SK-MEL-5 (cell line): ENCODE measurements at regions not wholly inside any gene's neighbourhood (a gene's known extent, or its start where the extent isn't known, plus 50 kb on each side); places are given as distances from the start of the nearest gene placed in this dataset.
"Not testable (repeated sequence)": the region's sequence is repeated elsewhere in the genome, so short reads cannot be mapped to it uniquely, and the experiment has no call there.

Experiments used
- DNase-seq: peaks from one replicate; pipeline ENCODE4 v3.0.0-alpha.2; 2016; ENCODE audit warnings: low read depth, low spot score
- in situ Hi-C: cut with HindIII; loops from 2 replicates; pipeline ENCODE4 v1.10.0; 2016; ENCODE audit warnings: low sequenced_read_pairs, high pct_unique_total_duplicates, low pct_unique_long_range_greater_than_20kb

DNA sequence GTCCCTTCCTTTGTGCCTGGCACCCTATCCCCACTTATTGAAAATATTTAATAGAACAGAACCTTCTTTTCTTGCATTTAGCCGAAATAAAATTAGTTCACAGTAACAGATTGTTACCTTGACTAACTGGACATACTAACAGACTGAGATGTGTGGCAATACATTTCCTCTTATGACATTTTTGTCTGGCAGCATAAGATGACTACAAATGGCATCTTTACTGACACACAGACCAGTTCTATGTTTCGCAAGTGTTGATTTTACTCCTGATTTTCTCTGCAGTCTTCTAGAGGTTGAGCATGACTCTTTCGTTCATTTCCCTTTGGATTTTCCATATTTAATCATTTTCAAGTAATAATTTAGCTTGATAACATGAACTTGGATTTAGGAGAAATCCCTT is 474.6 kb downstream of the CBLN4 start:
- in situ Hi-C loops = no loop called here
- no peak for DNase-seq

DNA sequence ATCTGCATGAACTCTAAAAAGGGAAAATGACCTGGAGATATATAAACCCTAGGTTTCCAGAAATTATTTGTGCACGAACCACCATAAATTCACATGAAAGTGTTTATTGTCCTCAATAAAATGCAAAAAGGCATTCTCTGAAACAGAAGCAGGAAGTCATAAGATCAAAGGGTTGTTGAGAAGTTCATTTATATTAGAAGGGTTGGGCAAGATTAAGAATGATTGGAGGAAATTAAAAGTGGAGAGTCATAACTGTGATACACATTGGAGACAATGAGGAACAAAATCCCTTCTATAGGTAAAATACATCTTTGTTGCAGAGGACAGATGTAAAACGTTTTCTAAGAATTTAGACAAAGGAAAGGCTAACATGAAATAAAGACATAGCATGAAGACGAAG is 476.8 kb downstream of the CBLN4 start:
- DNase-seq = no peak
- in situ Hi-C loops = no loop called here

DNA sequence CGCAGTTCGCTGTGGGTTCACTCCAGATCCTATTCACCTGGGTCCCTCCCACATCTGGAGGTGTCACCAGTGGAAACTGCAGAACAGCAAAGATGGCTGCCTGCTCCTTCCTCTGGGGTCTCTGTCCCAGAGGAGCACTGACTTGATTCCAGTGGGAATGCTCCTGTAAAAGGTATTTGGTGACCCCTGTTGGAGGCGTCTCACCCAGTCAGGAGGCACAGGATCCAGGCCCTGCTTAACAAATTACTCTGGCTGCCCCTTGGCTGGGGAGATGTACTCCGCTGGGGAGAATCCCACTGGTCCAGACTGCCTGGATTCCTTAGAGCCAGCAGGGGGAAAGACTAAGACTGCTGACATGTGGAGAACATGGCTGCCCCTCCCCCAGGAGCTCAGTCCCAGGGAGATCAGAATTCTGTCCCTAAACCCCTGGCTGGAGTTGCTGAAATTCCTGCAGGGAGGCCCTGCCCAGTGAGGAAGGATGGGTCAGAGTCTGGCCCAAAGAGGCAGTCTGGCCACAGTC is 483.0 kb downstream of the CBLN4 start:
- DNase-seq = no peak
- in situ Hi-C loops = no loop called here

DNA sequence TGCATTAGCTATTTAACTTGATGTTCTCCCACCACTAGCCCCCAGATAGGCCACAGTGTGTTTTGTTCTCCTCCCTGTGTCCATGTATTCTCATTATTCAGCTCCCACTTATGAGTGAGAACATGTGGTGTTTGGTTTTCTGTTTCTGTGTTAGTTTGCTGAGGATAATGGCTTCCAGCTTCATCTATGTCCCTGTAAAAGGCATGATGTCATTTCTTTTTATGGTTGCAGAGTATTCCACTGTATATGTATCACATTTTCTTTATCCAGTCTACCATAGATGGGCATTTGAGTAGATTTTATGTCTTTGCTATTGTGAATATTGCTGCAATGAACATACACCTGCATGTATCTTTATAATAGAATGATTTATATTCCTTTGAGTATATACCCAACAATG is 487.7 kb downstream of the CBLN4 start:
- DNase-seq, in situ Hi-C loops: not testable (repeated sequence)

DNA sequence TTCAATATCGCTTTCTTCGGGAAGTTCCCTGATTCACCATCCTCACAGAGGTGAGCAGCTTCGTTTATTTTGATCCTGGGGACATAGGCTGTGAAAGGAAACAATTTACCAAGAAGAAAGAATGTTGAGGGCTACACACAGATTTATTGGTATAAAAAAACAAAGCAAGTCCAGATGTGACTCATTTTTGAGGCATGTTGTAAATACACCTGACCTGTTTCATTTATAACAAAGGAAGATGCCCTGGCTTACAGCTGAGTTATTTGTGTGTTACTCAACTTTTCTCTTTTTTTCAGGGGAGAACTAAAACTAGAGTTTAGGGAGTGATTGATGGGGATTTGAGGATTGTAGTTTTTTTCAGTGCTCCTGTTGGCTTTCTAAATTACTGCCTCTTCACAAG is 489.5 kb downstream of the CBLN4 start:
- DNase-seq = no peak
- in situ Hi-C loops = no loop called here

DNA sequence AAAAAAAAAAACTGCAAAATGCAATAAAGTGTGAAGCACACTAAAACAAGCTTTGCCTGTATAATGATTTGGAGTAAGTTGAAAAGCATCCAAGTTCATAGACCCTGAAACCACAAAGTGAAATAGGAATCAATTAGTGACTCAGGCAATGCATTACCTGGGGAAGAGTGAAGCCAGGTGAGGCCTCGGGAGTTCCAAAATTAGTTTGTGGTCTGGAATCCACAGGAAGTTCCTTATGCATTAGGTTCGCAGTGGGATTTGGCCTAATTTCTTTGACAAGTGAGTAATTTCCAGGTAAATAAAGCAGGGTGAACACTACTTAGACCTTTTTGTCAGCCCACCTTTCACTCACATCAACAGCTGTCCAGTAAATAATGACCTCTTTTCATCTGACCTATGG is 490.8 kb downstream of the CBLN4 start:
- no peak for DNase-seq
- in situ Hi-C loops = no loop called here

DNA sequence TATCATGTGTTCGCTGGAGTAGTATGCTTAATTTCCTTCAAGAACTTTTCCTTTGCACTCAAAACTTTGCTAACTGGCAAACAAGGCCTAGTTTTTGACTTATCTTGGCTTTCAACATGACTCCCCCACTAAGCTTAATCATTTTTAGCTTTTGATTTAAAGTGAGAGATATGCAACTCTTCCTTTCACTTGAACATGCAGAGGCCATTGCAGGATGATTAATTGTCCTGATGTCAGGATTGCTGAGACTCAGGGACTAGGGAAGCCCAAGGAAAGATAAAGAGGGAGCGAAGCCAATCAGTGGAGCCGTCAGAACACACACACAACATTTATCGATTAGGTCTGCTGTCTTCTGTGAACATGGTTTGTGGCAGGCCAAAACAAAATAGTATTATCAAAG is 491.4 kb downstream of the CBLN4 start:
- in situ Hi-C loops = no loop called here

DNA sequence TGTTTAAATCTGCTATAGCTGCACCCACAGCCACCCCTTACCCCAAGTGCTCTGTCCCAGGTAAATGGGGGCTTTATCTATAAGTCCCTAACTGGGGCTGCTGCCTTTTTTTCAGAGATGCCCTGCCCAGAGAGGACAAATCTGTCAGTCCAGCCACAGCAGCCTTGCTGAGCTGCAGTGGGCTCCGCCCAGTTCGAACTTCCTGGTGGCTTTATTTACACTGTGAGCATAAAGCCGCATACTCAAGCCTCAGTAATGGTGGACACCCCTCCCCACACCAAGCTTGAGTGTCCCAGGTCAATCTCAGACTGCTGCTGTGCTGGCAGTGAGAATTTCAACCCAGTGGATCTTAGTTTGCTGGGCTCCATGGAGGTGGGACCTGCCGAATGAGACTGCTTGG is 505.2 kb downstream of the CBLN4 start:
- DNase-seq = no peak
- in situ Hi-C loops = no loop called here

More for the DNA sequence above, 491.4 kb downstream of the CBLN4 start:
- DNase-seq = no peak

DNA sequence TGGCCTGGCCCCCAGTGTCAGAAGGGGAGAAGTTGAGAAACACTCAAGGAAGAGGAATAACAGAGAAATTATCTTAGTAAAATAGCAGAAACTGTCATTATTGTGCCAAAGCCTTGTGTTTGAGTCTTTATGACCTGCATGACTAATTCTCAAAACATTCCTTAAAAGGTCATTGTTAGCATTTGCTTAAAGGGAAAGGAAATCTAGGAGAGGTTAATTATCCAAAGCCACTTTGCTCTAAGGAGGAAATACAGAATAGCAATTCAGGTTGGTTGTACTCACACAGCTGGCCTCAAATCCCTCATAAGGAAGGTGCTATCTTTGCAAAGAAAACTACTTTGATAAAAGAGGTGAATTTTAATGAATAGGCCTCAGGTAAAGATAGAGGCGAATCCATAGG is 516.7 kb downstream of the CBLN4 start:
- DNase-seq = no peak
- in situ Hi-C loops = no loop called here

DNA sequence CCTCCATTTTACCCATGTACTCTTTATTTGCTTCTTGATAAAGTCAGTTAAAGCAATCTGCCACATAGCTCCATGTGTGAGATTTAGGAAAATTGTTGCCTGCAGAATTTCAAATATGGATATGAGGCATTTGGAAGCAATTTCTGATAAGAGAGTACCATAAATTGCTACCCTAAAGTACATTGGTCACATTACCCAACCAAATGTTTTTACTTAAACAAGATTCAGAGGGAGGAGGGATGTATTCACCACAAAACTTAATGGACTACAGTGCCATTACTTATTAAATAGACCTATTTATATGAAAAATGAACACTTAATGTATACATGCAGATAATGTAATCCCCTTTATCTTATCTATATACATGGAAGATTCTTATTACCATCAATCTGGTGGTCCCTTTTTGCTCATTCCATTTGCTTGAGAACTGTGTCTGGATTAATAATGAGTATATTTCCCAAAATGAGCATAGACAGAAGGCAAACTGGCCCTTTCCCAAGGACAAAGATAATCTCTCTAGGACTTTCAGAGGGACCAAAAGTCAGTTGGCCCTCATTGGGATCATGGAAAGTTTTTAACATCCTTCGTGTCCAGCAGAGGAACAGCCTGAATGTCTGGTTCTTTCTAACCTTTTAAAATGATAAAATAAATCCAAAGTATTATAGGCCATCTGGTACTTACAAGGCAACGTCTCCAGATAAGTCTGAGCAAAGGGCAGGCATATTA is 526.4 kb downstream of the CBLN4 start:
- no peak for DNase-seq
- in situ Hi-C loops = no loop called here

DNA sequence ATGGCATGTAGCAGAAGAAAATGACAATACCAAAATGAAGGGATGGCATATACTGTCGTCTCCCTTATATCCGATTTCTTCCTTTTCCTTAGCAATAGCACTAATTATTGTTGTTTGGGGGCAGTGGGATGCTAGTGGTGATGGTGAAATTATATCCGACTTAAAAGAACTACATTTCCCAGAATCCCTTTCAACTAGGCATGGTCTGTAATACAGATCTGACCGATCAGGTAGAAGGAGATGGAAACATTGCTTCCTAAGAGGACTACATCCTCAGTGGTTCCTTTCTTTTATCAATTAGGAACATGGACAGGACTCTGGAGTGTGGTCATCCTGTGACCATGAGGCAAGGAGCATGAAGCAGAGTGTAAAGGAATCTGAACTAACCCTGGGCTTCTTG is 532.6 kb downstream of the CBLN4 start:
- in situ Hi-C loops = no loop called here
- peak; percentile 10 for DNase-seq

DNA sequence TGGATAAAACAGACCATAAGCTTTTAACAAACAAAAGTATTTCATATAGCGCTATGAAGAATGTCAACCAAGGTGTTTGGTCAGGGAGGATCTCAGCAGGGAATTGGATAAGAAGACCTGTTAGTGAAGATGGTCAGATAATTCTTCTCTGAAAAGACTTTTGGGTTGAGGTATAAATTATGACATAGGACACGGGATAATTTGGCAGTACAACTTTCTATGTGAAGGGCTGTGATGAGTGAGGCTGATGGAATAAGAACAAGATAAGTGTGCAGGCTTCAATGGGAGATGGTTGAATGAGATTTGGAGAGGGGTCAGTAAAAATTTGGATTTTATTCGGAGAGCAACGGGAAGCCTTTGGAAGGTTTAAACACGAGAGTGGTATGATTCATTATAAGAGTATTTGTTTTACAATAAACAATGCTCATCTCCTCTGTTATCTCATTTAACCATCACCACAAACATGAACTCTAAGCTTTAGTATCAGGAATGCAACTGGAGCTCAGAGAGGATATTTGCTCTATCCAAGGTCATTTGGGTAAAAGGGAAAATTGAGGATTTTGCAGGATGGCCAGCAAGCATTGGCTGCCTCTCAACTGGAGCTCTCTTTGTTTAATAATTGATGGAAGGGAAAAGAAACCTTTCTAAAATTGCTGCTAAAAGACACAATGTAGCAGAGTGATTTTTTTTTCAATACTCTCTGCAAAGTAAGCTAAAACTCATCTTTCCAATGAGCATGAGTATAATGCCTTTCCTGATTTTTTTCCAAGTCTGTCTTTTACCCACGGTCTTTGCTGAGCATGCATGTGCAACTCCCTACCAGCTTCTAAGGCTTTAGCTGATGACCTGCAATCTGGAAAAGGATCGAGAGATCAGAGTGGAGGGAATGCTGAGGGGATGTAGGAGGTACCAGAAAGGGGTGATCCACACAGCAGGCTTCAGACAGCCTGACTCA is 534.0 kb downstream of the CBLN4 start:
- in situ Hi-C loops = no loop called here

DNA sequence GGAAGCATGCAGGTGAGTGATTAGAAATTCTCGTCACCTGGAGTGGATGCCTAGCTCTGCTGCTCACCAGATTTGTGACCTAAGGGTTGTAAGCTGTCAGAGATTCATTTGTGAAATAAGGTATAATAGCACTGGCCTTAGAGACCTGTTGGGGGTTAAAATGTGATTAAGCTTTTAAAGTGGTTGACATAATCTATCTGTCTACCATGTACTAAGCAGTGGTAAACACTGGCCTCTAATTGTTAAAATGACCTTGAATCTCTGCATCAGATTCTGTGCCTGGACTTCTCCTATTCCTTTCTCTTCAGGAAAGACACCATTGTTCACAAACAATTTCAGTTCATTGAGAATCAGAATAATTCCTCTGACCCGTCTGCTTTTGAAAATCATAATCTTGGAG is 536.2 kb downstream of the CBLN4 start:
- in situ Hi-C loops = no loop called here
- DNase-seq = no peak

More for the DNA sequence above, 534.0 kb downstream of the CBLN4 start:
- DNase-seq = no peak

DNA sequence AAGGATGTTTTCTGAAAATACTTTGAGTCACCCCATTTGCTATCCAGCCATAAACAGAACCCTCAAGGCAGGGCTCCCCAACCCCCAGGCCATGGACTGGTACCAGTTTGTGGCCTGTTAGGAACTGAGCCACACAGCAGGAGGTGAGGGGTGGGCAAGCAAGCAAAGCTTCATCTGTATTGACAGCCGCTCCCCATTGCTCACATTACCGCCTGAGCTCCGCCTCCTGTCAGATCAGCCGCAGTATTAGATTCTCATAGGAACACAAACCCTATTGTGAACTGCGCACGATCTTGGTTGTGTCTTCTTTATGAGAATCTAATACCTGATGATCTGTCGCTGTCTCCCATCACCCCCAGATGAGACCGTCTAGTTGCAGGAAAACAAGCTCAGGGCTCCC is 543.8 kb downstream of the CBLN4 start:
- in situ Hi-C loops = no loop called here
- no peak for DNase-seq

DNA sequence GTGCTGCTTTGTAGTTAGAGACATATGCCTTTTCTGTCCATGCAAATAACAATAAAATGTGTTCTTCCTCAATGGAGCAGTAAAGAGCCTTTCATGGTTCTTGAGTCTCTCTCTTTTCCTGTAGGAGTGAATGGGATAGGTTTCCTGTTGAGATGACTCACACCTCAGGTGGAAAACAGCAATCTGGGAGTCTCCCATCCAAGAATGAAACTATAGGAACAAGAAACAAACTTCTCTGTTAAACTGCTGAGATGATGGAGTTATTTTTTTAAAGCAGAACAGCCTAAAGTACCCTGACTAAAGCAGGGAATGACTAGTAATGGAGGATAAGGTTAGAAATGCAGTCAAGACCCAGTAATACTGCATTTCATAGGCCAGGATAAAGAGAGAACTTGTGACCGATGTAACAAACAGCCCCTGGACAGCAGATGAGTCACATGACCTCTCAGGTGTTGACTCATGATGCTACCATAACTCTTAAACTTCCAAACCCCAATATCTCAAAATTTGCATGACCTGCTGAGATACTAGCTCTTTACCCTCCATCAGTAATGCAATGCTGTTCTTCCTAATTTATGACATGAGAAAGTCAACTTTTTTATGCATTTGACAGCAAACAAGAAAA is 548.9 kb downstream of the CBLN4 start:
- DNase-seq = no peak
- in situ Hi-C loops = no loop called here

DNA sequence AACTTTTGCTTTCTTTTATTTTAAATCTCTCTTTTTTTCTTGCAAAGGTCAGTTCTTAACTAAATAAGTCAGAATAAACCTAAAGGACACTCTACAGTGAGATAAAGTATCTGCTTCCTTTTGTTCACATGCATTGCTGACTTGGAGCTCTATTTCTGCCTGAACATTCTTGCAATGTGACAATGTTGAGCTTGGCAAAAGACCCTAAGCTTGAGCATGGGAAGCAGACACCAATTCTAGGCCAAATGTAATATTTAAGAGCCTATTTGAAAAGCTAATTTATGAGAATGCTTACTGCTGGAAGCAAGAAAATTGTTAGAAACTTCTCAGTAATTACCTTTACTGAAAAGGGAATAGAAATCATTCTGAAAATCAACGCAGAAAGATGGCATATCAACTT is 556.2 kb downstream of the CBLN4 start:
- no peak for DNase-seq
- in situ Hi-C loops = no loop called here

DNA sequence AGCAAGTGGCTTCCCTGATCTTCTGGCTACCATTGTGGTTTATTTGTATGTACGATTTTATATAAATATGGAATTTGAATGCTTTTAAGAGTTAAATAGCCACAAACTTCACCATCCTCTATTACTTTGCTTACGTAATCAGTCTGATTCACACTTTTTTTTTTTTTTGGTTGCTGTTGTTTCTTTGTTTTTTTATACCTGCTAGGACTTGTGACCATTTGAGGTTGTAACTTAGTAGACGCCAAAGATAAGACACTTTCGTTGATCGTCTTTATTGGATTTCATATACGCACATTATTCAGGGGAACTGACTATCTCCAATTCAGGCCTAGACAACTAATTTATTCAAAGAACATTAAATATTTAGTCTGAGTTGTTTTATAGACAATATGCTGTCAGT is 559.0 kb downstream of the CBLN4 start:
- in situ Hi-C loops = no loop called here

DNA sequence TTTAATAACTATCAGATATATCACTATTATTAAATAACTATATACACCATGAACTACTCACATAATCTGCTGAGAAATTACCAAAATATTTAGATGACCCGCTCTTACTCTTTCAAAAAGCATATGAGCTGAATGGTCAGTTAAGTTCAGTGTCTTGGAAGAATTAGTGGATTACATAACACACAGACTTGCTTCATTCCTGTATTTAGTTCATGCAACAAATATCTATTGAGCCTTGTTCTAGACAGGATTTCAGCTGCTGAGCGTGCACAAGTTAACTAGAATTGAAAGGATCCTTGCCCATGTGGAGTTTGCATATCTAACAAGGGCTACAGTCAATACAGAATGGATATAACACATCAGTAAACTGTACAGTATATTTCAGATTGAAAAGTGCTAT is 566.2 kb downstream of the CBLN4 start:
- in situ Hi-C loops = no loop called here
- DNase-seq = no peak

More for the DNA sequence above, 559.0 kb downstream of the CBLN4 start:
- DNase-seq = no peak
